ENCODE measurements at regions not wholly inside any gene's neighbourhood (a gene's known extent, or its start where the extent isn't known, plus 50 kb on each side); places are given as distances from the start of the nearest gene placed in this dataset.
A peak's percentile ranks its signal among the peaks of the same experiment; 100 is the strongest.

DNA sequence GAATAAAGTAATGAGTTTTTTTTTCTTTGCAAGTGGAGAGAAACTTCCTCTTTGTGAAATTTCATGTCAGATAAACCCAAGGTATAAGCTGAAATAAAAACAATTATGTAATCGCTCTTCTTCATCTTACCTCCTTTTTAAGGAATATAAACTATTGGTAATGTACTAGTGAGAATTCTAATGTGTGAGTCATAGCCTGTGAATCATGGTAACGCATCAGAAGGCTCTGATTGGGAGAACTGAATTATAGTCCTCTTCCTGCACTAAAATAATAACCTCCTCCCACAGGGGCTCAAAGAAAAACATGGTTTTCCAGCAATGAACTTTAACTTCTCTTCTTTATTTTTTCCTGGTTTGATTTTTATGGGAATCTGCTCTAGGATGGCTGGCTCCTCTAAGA lies 57.1 kb upstream of the COX20 start:
- Histone ChIP-seq H3K23ac (ENCODE audit: low read depth, low read length) (no peak overlapping the region), H3K9me3 (ENCODE audit: control insufficient read depth, insufficient read depth, low read length) (peaks cover 2% of the 10 kb centered on the region), H3K4me1 (ENCODE audit: control insufficient read depth, insufficient read depth, low read length) (peaks cover 3% of the 10 kb centered on the region; the same call in 1 of the 2 replicates), H3K56ac (ENCODE audit: extremely low read depth, insufficient read depth, low read length) (no peak overlapping the region), H3K79me1 (ENCODE audit: low read depth in 1 of 2, low read length in 2 of 2) (no peaks in the 10 kb centered on the region), H2AK9ac (replicated peaks; ENCODE audit: low read depth, low read length, poor library complexity) (no peak overlapping the region), H4K8ac (ENCODE audit: low read depth in 2 of 2, low read length in 2 of 2) (peak overlapping the region in 1 of 2 experiments; percentile 31; a peak in 1 of 4 replicates), H2BK120ac (ENCODE audit: low read depth, low read length) (no peak overlapping the region), H2AK5ac (ENCODE audit: low read depth, low read length) (no peak overlapping the region), H3K4ac (ENCODE audit: low read depth, low read length) (no peak overlapping the region), H3K14ac (replicated peaks; ENCODE audit: low read depth, low read length) (no peak overlapping the region), H3K9me1 (ENCODE audit: insufficient read depth, low read length) (peaks cover 3% of the 10 kb centered on the region; the same call in 1 of the 2 replicates), H2BK5ac (ENCODE audit: low read depth, low read length, poor library complexity, severe bottlenecking) (no peak overlapping the region), H3K18ac (ENCODE audit: low read depth, low read length) (no peak overlapping the region), H4K91ac (ENCODE audit: insufficient read depth, low read depth, low read length) (no peak overlapping the region), H3K4me3 (ENCODE audit: insufficient read depth, low read depth, low read length) (no peak overlapping the region), H2BK20ac (ENCODE audit: low read depth, low read length) (no peak overlapping the region), H3K36me3 (ENCODE audit: control insufficient read depth, insufficient read depth, low read length) (no peaks in the 10 kb centered on the region), H3K27me3 (ENCODE audit: control insufficient read depth, insufficient read depth, low read length) (peaks cover 1% of the 10 kb centered on the region; the same call in 1 of the 2 replicates), H4K5ac (ENCODE audit: low read depth, low read length) (no peak overlapping the region), H2BK15ac (ENCODE audit: low read depth, low read length) (no peak overlapping the region), H2AFZ (replicated peaks; ENCODE audit: low read length, poor library complexity) (no peak overlapping the region), H3K4me2 (ENCODE audit: low read depth, low read length) (no peak overlapping the region), H3K9ac (ENCODE audit: low read depth, low read length) (no peak overlapping the region), H3K27ac (ENCODE audit: insufficient read depth, low read length) (no peak overlapping the region), H4K20me1 (ENCODE audit: insufficient read depth, low read length) (no peaks in the 10 kb centered on the region)
- CTCF ChIA-PET, result interaction anchor here (0.6 kb wide), 1 partner anchor 117 kb away, joined by 3 read pairs; no protein-coding TSS in a partner anchor
- no CpG with 5 or more reads among the region's 2 CpGs for WGBS, 2 experiments (ENCODE audit: extremely low coverage in 2 of 2, insufficient read length in 1 of 2)
- TF ChIP-seq RAD21 (IDR thresholded peaks at IDR 0.05; ENCODE audit: low read length), result no peak
- no peak for TF ChIP-seq NFE2L2 (IDR thresholded peaks at IDR 0.05; ENCODE audit: low read depth, low read length)
- no peak for TF ChIP-seq MAFK (IDR thresholded peaks at IDR 0.05; ENCODE audit: low read depth, low read length)
- TF ChIP-seq, protein P1, sequence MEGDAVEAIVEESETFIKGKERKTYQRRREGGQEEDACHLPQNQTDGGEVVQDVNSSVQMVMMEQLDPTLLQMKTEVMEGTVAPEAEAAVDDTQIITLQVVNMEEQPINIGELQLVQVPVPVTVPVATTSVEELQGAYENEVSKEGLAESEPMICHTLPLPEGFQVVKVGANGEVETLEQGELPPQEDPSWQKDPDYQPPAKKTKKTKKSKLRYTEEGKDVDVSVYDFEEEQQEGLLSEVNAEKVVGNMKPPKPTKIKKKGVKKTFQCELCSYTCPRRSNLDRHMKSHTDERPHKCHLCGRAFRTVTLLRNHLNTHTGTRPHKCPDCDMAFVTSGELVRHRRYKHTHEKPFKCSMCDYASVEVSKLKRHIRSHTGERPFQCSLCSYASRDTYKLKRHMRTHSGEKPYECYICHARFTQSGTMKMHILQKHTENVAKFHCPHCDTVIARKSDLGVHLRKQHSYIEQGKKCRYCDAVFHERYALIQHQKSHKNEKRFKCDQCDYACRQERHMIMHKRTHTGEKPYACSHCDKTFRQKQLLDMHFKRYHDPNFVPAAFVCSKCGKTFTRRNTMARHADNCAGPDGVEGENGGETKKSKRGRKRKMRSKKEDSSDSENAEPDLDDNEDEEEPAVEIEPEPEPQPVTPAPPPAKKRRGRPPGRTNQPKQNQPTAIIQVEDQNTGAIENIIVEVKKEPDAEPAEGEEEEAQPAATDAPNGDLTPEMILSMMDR (conservative IDR thresholded peaks at IDR 0.05; ENCODE audit: low read depth, low read length), result no peak
- no peak for TF ChIP-seq CHD1 (IDR thresholded peaks at IDR 0.05; ENCODE audit: low read depth, low read length)
- 0 out of 2 replicates have a peak, but pooled peaks have one; percentile 22 for TF ChIP-seq BHLHE40 (IDR thresholded peaks at IDR 0.05; ENCODE audit: low read depth, low read length)
- TF ChIP-seq RCOR1 (IDR thresholded peaks at IDR 0.05; ENCODE audit: insufficient replicate concordance, low read length), result no peak
- no peak for TF ChIP-seq SMC3 (IDR thresholded peaks at IDR 0.05; ENCODE audit: low read depth, low read length)
- TF ChIP-seq MXI1 (IDR thresholded peaks at IDR 0.05; ENCODE audit: borderline replicate concordance, low read depth, low read length), result no peak
- TF ChIP-seq, protein P2, sequence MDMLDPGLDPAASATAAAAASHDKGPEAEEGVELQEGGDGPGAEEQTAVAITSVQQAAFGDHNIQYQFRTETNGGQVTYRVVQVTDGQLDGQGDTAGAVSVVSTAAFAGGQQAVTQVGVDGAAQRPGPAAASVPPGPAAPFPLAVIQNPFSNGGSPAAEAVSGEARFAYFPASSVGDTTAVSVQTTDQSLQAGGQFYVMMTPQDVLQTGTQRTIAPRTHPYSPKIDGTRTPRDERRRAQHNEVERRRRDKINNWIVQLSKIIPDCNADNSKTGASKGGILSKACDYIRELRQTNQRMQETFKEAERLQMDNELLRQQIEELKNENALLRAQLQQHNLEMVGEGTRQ (IDR thresholded peaks at IDR 0.05; ENCODE audit: low read depth, low read length), result no peak
- no peak for TF ChIP-seq POLR2A (IDR thresholded peaks at IDR 0.05; ENCODE audit: low read depth, low read length)
- TF ChIP-seq RFX5 (IDR thresholded peaks at IDR 0.05; ENCODE audit: low read depth, low read length), result no peak; the same call in 1 of the 2 replicates
- TF ChIP-seq, protein P3, sequence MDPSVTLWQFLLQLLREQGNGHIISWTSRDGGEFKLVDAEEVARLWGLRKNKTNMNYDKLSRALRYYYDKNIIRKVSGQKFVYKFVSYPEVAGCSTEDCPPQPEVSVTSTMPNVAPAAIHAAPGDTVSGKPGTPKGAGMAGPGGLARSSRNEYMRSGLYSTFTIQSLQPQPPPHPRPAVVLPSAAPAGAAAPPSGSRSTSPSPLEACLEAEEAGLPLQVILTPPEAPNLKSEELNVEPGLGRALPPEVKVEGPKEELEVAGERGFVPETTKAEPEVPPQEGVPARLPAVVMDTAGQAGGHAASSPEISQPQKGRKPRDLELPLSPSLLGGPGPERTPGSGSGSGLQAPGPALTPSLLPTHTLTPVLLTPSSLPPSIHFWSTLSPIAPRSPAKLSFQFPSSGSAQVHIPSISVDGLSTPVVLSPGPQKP (IDR thresholded peaks at IDR 0.05; ENCODE audit: borderline replicate concordance, low read depth, low read length), result no peak
- TF ChIP-seq CEBPB (IDR thresholded peaks at IDR 0.05; ENCODE audit: low read depth, low read length), result peak; percentile 6; the same call in 1 of the 2 replicates
- TF ChIP-seq FOS (IDR thresholded peaks at IDR 0.05; ENCODE audit: low read depth, low read length), result peak; percentile 92
- no peak for TF ChIP-seq MAZ (IDR thresholded peaks at IDR 0.05; ENCODE audit: borderline replicate concordance, low read depth, low read length)
- intact Hi-C loops (cut with micrococcal nuclease), result no loop called here
- in situ Hi-C loops (cut with MboI; ENCODE audit: low sequenced_read_pairs), result no loop called here
- POLR2A ChIA-PET (ENCODE audit: unreplicated experiment), result no interaction called here
- dilution Hi-C loops (cut with HindIII; ENCODE audit: low sequenced_read_pairs, unreplicated experiment), result no loop called here
- no TSS peak for BruUV-seq (replicated peaks)
- ATAC-seq (ENCODE audit: low read depth), result peak; percentile 95
- peak; percentile 91 for DNase-seq

All from IMR-90 (cell line).